Activated naive CD4-positive, alpha-beta T cell treated with Interleukin-2 at 50 U/mL for 16 hours (primary cell): ENCODE measurements at regions not wholly inside any gene's neighbourhood (a gene's known extent, or its start where the extent isn't known, plus 50 kb on each side); places are given as distances from the start of the nearest gene placed in this dataset.

Source experiments
- DNase-seq: peaks from one replicate; pipeline ENCODE4 v3.0.0-alpha.2; 2020

DNA sequence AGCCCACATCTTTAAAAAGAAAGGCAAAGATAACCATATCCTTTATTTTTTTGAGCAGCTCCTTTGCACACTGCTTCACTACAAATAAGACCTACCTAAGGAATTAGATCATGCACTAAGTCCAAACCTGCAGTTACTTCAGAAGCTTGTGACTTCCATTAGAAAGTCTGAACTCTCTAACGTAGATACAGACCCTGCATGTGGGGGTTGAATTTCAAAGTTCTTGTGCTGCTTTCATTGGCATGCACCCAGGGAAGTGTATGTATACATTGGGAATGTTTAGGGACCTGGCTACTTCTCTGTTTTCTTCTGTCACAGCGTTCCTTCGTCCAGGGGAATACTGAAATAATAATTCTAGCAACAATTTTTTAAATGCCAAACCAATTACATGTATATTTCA, 185.2 kb upstream of the IL12A start:
- no peak for DNase-seq

DNA sequence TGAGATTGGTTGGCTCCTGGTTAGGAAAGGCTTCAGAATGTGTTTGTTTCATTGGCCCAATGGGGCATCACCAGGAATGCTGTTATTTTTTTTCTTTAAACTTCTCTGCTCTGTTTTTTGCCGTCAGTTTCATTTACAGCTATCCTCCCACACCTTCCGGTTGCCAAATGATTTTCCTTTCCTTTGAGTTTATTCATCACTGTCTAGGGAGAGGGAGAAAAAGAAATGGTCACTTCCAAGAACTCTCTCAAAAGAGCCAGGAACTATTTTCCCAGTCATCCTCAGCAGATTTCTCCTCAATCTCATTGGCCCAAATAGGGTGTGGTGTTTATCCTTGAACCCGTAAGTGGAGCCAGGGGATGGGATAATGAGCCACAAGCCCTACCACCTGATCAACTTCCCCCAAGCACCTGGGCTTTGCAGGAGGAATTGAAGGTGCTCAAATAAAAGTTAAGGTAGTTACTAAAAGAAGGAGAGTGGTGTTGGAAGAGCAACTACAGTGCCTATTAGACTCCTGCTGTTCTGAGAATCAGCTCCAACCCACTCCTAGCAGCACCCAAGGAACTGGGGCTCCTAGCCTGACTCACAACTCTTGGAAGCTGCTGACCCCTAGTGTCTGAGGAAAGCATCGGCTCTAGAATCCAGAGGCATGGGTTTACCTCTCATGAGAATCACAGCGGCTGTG, 183.8 kb upstream of the IL12A start:
- no peak for DNase-seq

DNA sequence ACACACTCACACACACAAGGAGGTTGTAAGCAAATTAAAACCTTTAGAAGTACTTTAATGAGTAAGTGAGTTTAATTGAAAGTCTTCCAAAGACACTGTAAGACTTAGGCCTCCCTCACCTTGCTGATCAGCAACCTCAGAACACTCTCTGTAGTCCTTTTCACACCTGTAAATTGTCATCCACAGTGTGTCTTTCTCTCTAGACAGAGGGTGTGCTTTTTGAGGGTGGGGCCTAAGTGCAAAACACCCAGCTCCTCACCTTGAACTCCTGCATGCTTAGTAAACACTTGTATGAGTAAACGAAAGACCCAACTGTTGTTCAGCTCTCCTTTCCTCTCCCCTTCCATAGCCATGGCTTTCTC, 183.2 kb upstream of the IL12A start:
- no peak for DNase-seq

GRCh38 chr3:159806412-159806811, 182.2 kb upstream of the IL12A start:
- DNase-seq: no peak

DNA sequence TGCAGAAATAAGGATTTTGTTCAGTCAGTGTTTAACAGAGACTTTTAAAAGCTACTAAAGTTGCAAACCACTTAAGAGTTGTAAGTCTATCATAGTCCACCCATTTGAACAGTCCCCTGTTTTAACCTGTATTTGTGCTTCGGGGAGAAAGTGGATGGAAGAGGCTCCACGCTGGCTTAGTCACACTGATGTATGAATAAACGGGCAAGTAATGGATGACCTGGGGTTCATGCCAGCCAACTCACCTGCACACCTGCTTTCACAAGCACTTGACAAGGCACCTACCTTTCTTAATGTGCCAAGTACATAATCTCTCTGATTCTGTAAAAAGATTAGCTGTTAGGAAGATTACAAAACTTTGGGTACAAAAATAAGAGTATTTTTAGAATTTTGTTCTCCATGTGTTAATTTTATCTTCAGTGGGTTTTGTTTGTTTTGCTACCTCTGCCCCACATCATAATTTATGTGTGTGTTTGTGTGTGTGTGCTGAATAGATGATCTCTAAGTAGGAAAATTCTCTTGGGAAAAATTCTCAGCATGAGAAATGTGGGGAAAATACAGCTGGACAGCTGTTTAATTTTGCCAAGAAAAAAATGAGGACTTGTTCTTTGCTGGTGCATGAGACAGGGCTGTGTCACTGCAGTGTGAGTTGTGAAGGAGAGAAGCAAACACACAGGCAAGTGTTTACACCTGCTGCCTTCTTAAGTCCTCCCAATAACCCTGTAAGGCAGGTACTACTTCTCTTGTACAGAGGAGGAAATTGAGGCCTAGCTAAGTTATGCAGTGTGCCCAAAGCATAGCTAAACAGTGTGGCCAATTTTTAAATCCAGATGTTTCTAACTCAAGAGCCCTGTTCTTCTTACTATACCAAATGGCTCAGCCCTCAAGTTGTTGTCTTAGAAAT, 181.2 kb upstream of the IL12A start:
- DNase-seq: no peak

DNA sequence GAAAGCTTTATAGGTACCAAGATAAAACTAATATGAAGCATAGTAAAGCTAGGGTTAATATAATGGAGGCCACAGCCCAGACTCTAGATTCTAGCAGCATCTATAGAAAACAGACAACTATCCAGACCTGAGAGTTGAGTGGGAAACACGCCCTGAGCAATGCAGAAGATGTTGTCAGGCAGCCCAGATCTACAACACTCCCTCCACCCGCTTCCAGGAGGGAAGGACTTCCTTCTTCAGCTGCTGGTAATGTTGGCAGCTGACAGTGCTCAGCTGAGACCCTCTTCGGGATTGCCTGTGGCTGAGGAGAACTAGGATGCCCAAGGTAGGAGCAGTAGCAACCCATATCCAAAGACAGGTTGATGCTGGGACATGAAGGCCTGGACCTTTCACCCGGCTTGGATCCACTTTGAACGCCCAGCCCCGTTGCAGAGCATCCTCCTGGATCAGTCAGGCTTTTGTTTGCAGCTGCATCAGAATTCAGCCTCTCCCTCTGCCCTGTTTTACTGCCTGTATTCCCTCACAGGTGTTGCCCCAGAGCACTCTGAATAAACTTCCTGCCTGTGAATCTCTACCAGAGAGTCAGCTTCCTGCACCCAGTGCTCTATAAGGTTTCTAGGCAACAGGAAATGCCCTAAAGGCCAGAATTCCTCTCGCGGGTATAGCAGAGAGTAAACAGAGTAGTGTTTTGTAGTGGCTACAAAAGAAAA, 174.7 kb upstream of the IL12A start:
- DNase-seq: no peak

GRCh38 chr3:159816512-159816911, 172.1 kb upstream of the IL12A start:
- DNase-seq: no peak

DNA sequence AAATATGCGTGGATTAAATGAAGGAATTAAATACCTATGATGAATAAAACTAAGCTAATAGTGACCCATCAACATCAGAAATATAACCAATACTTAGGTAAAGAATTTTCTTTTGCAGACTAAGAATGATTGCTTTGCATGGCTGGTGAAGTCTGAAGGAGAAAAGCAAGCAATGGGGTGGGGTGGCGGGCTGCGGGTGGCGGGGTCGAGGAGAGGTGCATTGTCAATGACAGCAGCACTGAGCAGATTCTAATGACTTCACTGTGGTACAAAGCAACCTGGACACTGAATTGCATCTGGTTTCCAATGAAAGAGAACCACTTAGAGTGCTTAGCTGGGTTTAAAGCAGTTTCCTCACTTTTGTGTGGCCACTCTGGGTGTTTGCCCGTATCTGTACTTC, 171.5 kb upstream of the IL12A start:
- DNase-seq: no peak

DNA sequence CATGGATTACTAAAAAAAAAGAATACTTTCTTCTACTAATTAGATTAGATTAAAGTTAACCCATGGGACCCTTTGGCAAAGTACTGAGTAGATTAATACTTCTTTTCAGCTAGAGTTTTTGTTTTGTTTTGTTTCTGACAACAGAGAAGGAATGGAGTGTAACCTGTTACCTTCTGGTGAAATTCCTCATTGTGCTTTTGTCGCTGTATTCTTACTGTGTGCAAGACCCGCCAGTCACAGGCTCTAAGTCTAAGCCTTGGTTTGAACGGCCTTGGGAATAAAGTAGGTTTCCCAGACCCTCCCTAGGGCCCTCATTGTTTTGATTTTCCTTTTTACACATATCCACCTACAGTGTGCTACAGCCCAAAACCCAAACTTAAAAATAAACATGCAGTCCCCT, 171.1 kb upstream of the IL12A start:
- no peak for DNase-seq

- DNase-seq: no peak
These were observed 170.2 kb upstream of the IL12A start for GRCh38 chr3:159818399-159818798.

- no peak for DNase-seq
These were observed 169.6 kb upstream of the IL12A start for GRCh38 chr3:159818997-159819500.

- no peak for DNase-seq
These were observed 169.0 kb upstream of the IL12A start for GRCh38 chr3:159819676-159820075.

GRCh38 chr3:159821110-159821509, 167.5 kb upstream of the IL12A start:
- no peak for DNase-seq

GRCh38 chr3:159821736-159822135, 166.9 kb upstream of the IL12A start:
- no peak for DNase-seq

GRCh38 chr3:159823780-159824179, 164.9 kb upstream of the IL12A start:
- no peak for DNase-seq

DNA sequence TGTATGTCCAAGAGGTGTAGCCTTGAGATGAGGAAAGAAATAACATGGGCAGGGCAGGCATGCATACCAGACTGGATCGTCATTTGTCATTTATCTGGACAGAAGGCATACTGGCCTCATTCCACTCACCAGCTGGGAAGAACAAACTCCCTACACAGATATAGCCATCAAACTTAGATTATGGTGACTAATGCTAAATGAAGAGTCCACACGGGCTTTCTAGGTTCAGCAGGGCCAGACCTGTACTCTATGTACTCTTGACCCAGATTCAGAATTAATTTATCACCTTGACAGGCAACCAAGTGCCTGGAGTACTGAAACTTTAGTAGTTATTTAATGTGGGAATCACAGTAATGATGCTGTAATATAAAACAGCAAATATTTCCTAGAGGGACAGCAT, 164.3 kb upstream of the IL12A start:
- DNase-seq: no peak

- DNase-seq: no peak
These were observed 163.3 kb upstream of the IL12A start for GRCh38 chr3:159825216-159825854.

- DNase-seq: no peak
These were observed 160.1 kb upstream of the IL12A start for GRCh38 chr3:159828542-159828943.

DNA sequence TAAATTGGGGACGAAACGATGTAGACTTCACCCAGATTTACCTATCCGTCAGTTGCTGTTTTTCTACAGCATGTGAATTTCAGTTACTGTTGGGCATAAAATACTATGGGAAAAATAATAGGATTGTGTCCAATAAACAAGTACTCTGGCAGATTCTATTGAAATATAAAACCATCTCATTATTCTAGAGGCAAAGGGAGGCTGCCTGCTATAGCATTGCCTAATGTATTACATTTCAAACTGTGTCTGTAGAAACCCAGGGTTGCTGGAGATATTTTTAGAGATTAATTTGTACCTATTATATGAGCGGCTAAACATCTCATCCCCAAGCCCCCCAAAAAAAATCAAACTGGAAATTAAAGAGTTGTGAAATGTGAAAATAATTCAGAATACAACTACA, 159.6 kb upstream of the IL12A start:
- no peak for DNase-seq

DNA sequence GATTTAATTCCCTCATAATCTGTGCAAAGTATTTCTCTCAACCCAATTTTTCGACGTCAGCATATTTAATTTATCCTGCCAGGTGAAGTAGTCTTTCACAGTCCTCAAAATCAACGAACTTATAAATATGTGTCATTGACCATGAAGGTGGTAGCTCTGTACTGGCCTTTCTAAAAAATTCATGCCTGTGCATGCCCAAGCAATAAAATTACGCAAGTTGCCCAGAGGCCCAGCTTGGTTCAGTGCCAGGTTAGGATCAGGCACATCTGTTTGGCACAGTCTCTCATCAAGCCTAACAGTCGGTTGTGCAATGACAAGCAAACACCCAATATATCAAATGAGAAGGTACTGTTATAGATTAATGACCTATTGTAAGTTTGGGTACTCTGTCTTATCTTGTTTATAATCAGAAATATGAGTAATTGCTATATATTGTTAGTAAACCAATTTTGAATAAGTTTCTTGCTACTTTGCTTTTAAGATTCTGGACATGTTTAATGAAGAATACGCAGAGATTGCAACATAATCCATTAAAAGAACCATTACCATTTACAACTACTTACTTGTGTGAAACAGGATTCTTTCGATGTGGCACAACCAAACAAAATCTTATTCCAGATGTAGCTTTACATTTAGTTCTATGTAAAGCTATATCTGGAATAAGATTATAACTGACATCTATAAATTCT, 159.0 kb upstream of the IL12A start:
- no peak for DNase-seq

GRCh38 chr3:159830523-159831154, 158.0 kb upstream of the IL12A start:
- no peak for DNase-seq

- no peak for DNase-seq
These were observed 157.2 kb upstream of the IL12A start for GRCh38 chr3:159831466-159831865.
